Lower leg skin (tissue), 3 donors: ENCODE measurements at regions not wholly inside any gene's neighbourhood (a gene's known extent, or its start where the extent isn't known, plus 50 kb on each side); places are given as distances from the start of the nearest gene placed in this dataset.

Source experiments
- POLR2A ChIP-seq, 2 donors: fragments of 450-650 bp; IDR thresholded peaks; one replicate each; pipeline ENCODE4 v1.6.1; 2016 to 2017; ENCODE audit warnings: antibody characterized with exemption in 2 of 2, mild to moderate bottlenecking in 1 of 2, moderate library complexity in 1 of 2
- TF ChIP-seq, protein P1 (sequence below), 3 donors: fragments of 450-650 bp; IDR thresholded peaks; one replicate each; pipeline ENCODE4 v1.5.1; 2016; ENCODE audit warnings: antibody characterized with exemption in 3 of 3, mild to moderate bottlenecking in 3 of 3, moderate library complexity in 2 of 3

DNA sequence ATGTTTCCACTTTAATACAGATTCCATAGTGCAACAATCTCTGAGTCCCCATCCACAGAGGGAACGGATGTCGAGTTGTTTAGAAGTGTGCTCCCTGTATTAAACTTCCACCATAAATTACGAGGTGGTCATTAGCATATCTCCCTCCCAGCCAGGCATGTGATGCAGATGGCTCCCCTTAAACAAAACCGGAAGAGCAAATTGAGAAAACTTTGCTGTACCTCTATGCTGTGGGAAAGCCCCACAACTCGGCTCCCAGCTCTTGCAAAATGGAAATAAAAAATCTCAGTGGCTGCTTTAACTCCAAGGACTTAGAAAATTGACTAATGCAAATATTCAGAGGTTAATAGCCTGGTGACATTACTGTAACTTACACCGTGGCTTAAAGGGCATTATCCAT is 290.9 kb downstream of the MAF start:
- TF ChIP-seq, protein P1, sequence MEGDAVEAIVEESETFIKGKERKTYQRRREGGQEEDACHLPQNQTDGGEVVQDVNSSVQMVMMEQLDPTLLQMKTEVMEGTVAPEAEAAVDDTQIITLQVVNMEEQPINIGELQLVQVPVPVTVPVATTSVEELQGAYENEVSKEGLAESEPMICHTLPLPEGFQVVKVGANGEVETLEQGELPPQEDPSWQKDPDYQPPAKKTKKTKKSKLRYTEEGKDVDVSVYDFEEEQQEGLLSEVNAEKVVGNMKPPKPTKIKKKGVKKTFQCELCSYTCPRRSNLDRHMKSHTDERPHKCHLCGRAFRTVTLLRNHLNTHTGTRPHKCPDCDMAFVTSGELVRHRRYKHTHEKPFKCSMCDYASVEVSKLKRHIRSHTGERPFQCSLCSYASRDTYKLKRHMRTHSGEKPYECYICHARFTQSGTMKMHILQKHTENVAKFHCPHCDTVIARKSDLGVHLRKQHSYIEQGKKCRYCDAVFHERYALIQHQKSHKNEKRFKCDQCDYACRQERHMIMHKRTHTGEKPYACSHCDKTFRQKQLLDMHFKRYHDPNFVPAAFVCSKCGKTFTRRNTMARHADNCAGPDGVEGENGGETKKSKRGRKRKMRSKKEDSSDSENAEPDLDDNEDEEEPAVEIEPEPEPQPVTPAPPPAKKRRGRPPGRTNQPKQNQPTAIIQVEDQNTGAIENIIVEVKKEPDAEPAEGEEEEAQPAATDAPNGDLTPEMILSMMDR (IDR thresholded peaks at IDR 0.05): no peak
- no peak for TF ChIP-seq POLR2A (IDR thresholded peaks at IDR 0.05)
